ENCODE measurements at regions not wholly inside any gene's neighbourhood (a gene's known extent, or its start where the extent isn't known, plus 50 kb on each side); places are given as distances from the start of the nearest gene placed in this dataset.

GRCh38 chr13:79626924-79627323 is 146.0 kb downstream of the NDFIP2 start:
- Histone ChIP-seq H3K27me3 (no peaks in the 10 kb centered on the region), H3K27ac (no peak overlapping the region), H3K4me1 (no peaks in the 10 kb centered on the region), H3K9me3 (no peaks in the 10 kb centered on the region), H3K4me3 (no peak overlapping the region), H3K36me3 (no peaks in the 10 kb centered on the region), H3K9ac (ENCODE audit: low read depth in 2 of 2, low read length in 2 of 2) (no peak overlapping the region)
- intact Hi-C loops (cut with DNase I) = no loop called here
- no peak for TF ChIP-seq CTCF (IDR thresholded peaks at IDR 0.05)
- no peak for DNase-seq

- Histone ChIP-seq H3K4me3 (no peak overlapping the region), H3K27ac (no peak overlapping the region), H3K27me3 (no peaks in the 10 kb centered on the region), H3K36me3 (no peaks in the 10 kb centered on the region), H3K9ac (ENCODE audit: low read depth in 2 of 2, low read length in 2 of 2) (no peak overlapping the region), H3K9me3 (no peaks in the 10 kb centered on the region), H3K4me1 (no peaks in the 10 kb centered on the region)
- TF ChIP-seq CTCF (IDR thresholded peaks at IDR 0.05) = no peak
- DNase-seq = no peak
- intact Hi-C loops (cut with DNase I) = no loop called here
These were observed 144.6 kb downstream of the NDFIP2 start for GRCh38 chr13:79625517-79625916.

- intact Hi-C loops (cut with DNase I) = no loop called here
- no peaks in the 10 kb centered on the region for H3K9me3 ChIP-seq
- H3K4me3 ChIP-seq = no peak overlapping the region
- TF ChIP-seq CTCF (IDR thresholded peaks at IDR 0.05) = no peak
- DNase-seq = no peak
- no peaks in the 10 kb centered on the region for H3K36me3 ChIP-seq
- H3K27ac ChIP-seq = no peak overlapping the region
- H3K27me3 ChIP-seq = no peaks in the 10 kb centered on the region
- no peaks in the 10 kb centered on the region for H3K4me1 ChIP-seq
- H3K9ac ChIP-seq (ENCODE audit: low read depth in 2 of 2, low read length in 2 of 2) = no peak overlapping the region
These were observed 140.9 kb downstream of the NDFIP2 start for GRCh38 chr13:79621902-79622301.

- Histone ChIP-seq H3K9ac (ENCODE audit: low read depth in 2 of 2, low read length in 2 of 2) (no peak overlapping the region), H3K27me3 (no peaks in the 10 kb centered on the region), H3K4me3 (no peak overlapping the region), H3K27ac (no peak overlapping the region), H3K4me1 (no peaks in the 10 kb centered on the region), H3K9me3 (no peaks in the 10 kb centered on the region), H3K36me3 (no peaks in the 10 kb centered on the region)
- DNase-seq = no peak
- TF ChIP-seq CTCF (IDR thresholded peaks at IDR 0.05) = no peak
- intact Hi-C loops (cut with DNase I) = no loop called here
These were observed 140.5 kb downstream of the NDFIP2 start for GRCh38 chr13:79621449-79621848.

- DNase-seq = no peak
- intact Hi-C loops (cut with DNase I) = no loop called here
- Histone ChIP-seq H3K9me3 (no peaks in the 10 kb centered on the region), H3K27ac (no peak overlapping the region), H3K27me3 (no peaks in the 10 kb centered on the region), H3K4me3 (no peak overlapping the region), H3K4me1 (no peaks in the 10 kb centered on the region), H3K9ac (ENCODE audit: low read depth in 2 of 2, low read length in 2 of 2) (no peak overlapping the region), H3K36me3 (no peaks in the 10 kb centered on the region)
- no peak for TF ChIP-seq CTCF (IDR thresholded peaks at IDR 0.05)
These were observed 133.4 kb downstream of the NDFIP2 start for GRCh38 chr13:79614250-79614918.

Measured in colonic mucosa (tissue), 4 donors.